DND-41 (cell line): ENCODE measurements at regions not wholly inside any gene's neighbourhood (a gene's known extent, or its start where the extent isn't known, plus 50 kb on each side); places are given as distances from the start of the nearest gene placed in this dataset.

ENCODE experiments used
- ATAC-seq: fragments of 200-7000 bp; cut with Tn5 transposase; 3 replicates; pipeline ENCODE4 v1.9.1; 2021; ENCODE audit warnings: low read depth; ENCODE audit not compliant: insufficient read depth
- DNase-seq: peaks from one replicate; pipeline ENCODE4 v3.0.0-alpha.2; 2020
- H2AFZ ChIP-seq: 2 replicates; pipeline ENCODE4 v1.6.0; 2012; ENCODE audit warnings: low read depth, low read length
- H3K27ac ChIP-seq: 2 replicates; pipeline ENCODE4 v1.5.1; 2012; ENCODE audit warnings: low read length, inconsistent platforms
- H3K27me3 ChIP-seq: fragments of 200-600 bp; sonication (generic); 2 replicates; pipeline ENCODE4 v1.6.0; 2012; ENCODE audit warnings: low read length, mild to moderate bottlenecking, inconsistent platforms; ENCODE audit not compliant: insufficient read depth, poor library complexity
- H3K36me3 ChIP-seq: 2 replicates; pipeline ENCODE4 v1.5.1; 2012; ENCODE audit warnings: low read length, inconsistent platforms; ENCODE audit not compliant: insufficient read depth
- H3K4me1 ChIP-seq: 2 replicates; pipeline ENCODE4 v1.5.1; 2012; ENCODE audit warnings: mild to moderate bottlenecking, low read length; ENCODE audit not compliant: insufficient read depth
- H3K4me2 ChIP-seq: 2 replicates; pipeline ENCODE4 v1.6.0; 2012; ENCODE audit warnings: mild to moderate bottlenecking, moderate library complexity, low read length, inconsistent platforms; ENCODE audit not compliant: insufficient read depth
- H3K4me3 ChIP-seq, 2 experiments: fragments of 200-600 bp in 1 of 2; shearing (Covaris generic) in 1 of 2; 2 replicates each; pipeline ENCODE4 v1.5.1; 2012 to 2016; ENCODE audit warnings: inconsistent platforms in 2 of 2, low read length in 2 of 2, mild to moderate bottlenecking in 2 of 2, low read depth in 1 of 2, moderate library complexity in 1 of 2
- H3K79me2 ChIP-seq: 2 replicates; pipeline ENCODE4 v1.6.0; 2012; ENCODE audit warnings: low read length, inconsistent platforms; ENCODE audit not compliant: insufficient read depth
- H3K9ac ChIP-seq: 2 replicates; pipeline ENCODE4 v1.6.0; 2012; ENCODE audit warnings: low read depth, mild to moderate bottlenecking, inconsistent platforms, low read length, moderate library complexity
- H3K9me3 ChIP-seq: 2 replicates; pipeline ENCODE4 v1.5.1; 2012; ENCODE audit warnings: low read length, moderate library complexity, mild to moderate bottlenecking, inconsistent platforms; ENCODE audit not compliant: insufficient read depth, severe bottlenecking
- H4K20me1 ChIP-seq: 2 replicates; pipeline ENCODE4 v1.6.0; 2012; ENCODE audit warnings: low read length; ENCODE audit not compliant: insufficient read depth
- EZH2 ChIP-seq: IDR thresholded peaks from 3 replicates; pipeline ENCODE4 v1.6.1; 2012; ENCODE audit warnings: borderline replicate concordance, low read depth, mild to moderate bottlenecking, moderate library complexity, low read length, inconsistent platforms; ENCODE audit not compliant: severe bottlenecking
- TF ChIP-seq, protein P1 (sequence below): IDR thresholded peaks from 2 replicates; pipeline ENCODE4 v1.5.1; 2012; ENCODE audit warnings: borderline replicate concordance, low read length, moderate library complexity, mild to moderate bottlenecking; ENCODE audit not compliant: poor library complexity, severe bottlenecking; ENCODE audit errors: extremely low read depth

DNA sequence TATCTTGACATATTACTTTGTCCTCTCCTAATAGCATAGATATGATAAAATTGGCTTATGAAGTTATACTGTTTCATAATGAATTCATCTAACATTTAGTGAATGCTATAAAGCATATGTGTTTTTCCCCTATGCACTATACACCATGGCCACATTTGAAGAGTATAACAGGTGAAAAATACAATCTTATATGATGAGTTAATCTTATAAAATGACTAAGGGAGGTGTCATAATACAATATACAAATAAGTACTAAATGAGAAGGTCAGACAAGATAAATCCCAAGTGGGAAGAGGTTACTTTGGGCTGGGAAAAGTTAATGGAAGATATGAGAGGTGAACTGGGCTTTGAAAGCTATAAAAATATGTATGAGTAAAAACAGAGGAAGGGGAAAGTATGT, 174.4 kb downstream of the PCSK1 start:
- TF ChIP-seq, protein P1, sequence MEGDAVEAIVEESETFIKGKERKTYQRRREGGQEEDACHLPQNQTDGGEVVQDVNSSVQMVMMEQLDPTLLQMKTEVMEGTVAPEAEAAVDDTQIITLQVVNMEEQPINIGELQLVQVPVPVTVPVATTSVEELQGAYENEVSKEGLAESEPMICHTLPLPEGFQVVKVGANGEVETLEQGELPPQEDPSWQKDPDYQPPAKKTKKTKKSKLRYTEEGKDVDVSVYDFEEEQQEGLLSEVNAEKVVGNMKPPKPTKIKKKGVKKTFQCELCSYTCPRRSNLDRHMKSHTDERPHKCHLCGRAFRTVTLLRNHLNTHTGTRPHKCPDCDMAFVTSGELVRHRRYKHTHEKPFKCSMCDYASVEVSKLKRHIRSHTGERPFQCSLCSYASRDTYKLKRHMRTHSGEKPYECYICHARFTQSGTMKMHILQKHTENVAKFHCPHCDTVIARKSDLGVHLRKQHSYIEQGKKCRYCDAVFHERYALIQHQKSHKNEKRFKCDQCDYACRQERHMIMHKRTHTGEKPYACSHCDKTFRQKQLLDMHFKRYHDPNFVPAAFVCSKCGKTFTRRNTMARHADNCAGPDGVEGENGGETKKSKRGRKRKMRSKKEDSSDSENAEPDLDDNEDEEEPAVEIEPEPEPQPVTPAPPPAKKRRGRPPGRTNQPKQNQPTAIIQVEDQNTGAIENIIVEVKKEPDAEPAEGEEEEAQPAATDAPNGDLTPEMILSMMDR: no peak
- TF ChIP-seq EZH2: no peak
- H3K4me1 ChIP-seq: no peaks in the 10 kb centered on the region
- no peak for DNase-seq

DNA sequence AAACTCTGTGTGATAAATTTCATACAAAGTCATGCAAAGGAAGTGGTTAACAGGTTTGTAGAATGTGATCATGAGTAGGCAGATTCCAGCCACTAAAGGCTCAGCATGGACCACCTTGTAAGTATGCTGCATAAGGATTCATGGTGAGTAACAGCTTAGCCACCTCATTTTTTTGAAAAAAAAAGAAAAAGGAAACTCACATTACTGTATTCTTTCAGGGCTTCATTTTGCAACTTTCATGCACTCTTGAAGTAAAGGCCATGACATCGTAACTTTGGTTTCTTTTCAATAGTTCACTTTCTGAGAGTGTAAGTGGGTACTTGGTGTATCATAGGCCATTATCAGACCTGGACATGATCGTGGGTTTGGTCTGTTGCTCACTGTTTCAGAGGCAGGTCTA, 175.1 kb downstream of the PCSK1 start:
- H3K4me2 ChIP-seq: no peak overlapping the region
- H3K79me2 ChIP-seq: no peaks in the 10 kb centered on the region
- no peaks in the 10 kb centered on the region for H3K4me1 ChIP-seq
- no peak overlapping the region for H3K4me3 ChIP-seq
- TF ChIP-seq, protein P1: no peak
- no peak for TF ChIP-seq EZH2
- no peaks in the 10 kb centered on the region for H3K9me3 ChIP-seq
- ATAC-seq: peak; percentile 27; the same call in 2 of the 3 replicates
- no peak overlapping the region for H2AFZ ChIP-seq
- H3K9ac ChIP-seq: no peak overlapping the region
- H3K27ac ChIP-seq: no peak overlapping the region
- DNase-seq: no peak
- H3K27me3 ChIP-seq: no peaks in the 10 kb centered on the region
- no peaks in the 10 kb centered on the region for H3K36me3 ChIP-seq
- no peaks in the 10 kb centered on the region for H4K20me1 ChIP-seq

More for the DNA sequence above, 174.4 kb downstream of the PCSK1 start:
- H3K4me2 ChIP-seq: no peak overlapping the region
- no peaks in the 10 kb centered on the region for H4K20me1 ChIP-seq
- H3K9ac ChIP-seq: no peak overlapping the region
- H3K27me3 ChIP-seq: no peaks in the 10 kb centered on the region
- no peak for ATAC-seq
- H3K79me2 ChIP-seq: no peaks in the 10 kb centered on the region
- H2AFZ ChIP-seq: no peak overlapping the region
- no peaks in the 10 kb centered on the region for H3K36me3 ChIP-seq
- H3K27ac ChIP-seq: no peak overlapping the region
- no peaks in the 10 kb centered on the region for H3K9me3 ChIP-seq
- H3K4me3 ChIP-seq: no peak overlapping the region

DNA sequence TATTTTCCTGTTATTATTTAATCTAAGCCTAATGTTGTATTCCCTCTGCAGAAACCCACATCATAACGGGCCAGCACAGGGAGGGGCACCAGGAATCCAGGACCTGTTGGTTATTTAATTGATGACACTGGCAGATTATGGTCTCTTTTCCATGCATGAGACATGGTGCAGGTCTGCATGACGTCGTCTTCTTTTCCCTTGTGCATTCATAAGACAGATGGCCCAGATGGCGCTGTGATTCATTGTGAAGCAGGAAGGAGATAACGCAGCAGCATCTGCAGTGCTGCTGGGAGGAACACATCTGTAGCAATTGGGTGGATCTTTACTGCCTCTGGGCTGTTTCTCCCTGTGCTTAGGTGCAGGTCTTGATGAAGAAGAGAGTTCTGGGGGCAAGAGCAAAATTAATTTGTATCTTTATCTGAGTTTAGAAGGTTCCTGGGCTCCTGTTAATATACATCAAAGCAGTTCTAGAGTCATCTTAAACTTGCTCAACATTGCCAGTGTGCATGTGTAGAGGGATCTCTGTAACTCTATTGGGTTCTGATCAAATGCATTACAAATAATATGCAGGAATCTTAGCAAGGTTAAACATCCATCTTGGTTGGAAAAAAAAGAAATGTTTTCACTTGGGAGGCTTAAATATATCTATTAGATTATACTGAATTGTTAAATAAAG, 176.1 kb downstream of the PCSK1 start:
- Histone ChIP-seq H4K20me1 (no peaks in the 10 kb centered on the region), H3K4me1 (no peaks in the 10 kb centered on the region), H3K79me2 (no peaks in the 10 kb centered on the region), H3K4me2 (no peak overlapping the region), H3K4me3 (no peak overlapping the region), H3K27ac (no peak overlapping the region), H3K9me3 (no peaks in the 10 kb centered on the region), H3K9ac (no peak overlapping the region), H2AFZ (no peak overlapping the region), H3K27me3 (no peaks in the 10 kb centered on the region), H3K36me3 (no peaks in the 10 kb centered on the region)
- ATAC-seq: peak; percentile 61; the same call in 2 of the 3 replicates
- peak; percentile 25 for DNase-seq
- TF ChIP-seq EZH2: no peak
- TF ChIP-seq, protein P1: peak; percentile 27
